H1 (cell line): ENCODE measurements at regions not wholly inside any gene's neighbourhood (a gene's known extent, or its start where the extent isn't known, plus 50 kb on each side); places are given as distances from the start of the nearest gene placed in this dataset.

Source experiments
- CTCF ChIA-PET: fragments of 300-600 bp; sonication (Branson Sonifier 250); formaldehyde crosslinking; loops from one replicate; lab custom pipeline; 2021; ENCODE audit not compliant: partially characterized antibody; lab: Charles Lee
- POLR2A ChIA-PET: fragments of 300-600 bp; sonication (Branson Sonifier 250); formaldehyde crosslinking; loops from one replicate; lab custom pipeline; 2021; ENCODE audit warnings: inconsistent platforms; ENCODE audit not compliant: partially characterized antibody; lab: Charles Lee
- DNase-seq, 2 experiments: peaks; one replicate each; pipeline versions ENCODE4 v3.0.0 to v3.0.0-alpha.2; 2010 to 2022; ENCODE audit warnings: low spot score in 2 of 2, low read depth in 1 of 2, mixed read lengths in 1 of 2
- FAIRE-seq: peaks from 2 replicates; lab custom pipeline; 2011; peaks lifted over from hg19 to GRCh38; lab: Jason Lieb, UNC
- H2AFZ ChIP-seq: 2 replicates; pipeline ENCODE4 v1.8.1; 2012; ENCODE audit warnings: low read length, inconsistent platforms
- H2AK5ac ChIP-seq: 2 replicates; pipeline ENCODE4 v1.6.1; 2013; ENCODE audit warnings: low read depth, low read length
- H2BK120ac ChIP-seq: replicated peaks from 2 replicates; pipeline ENCODE3; 2013; ENCODE audit warnings: low read depth, low read length, inconsistent platforms
- H2BK12ac ChIP-seq: 2 replicates; pipeline ENCODE4 v1.6.1; 2013; ENCODE audit warnings: low read depth, low read length
- H2BK15ac ChIP-seq: 2 replicates; pipeline ENCODE4 v1.6.1; 2013; ENCODE audit warnings: low read length
- H2BK20ac ChIP-seq: 2 replicates; pipeline ENCODE4 v1.6.1; 2013; ENCODE audit warnings: low read length
- H2BK5ac ChIP-seq: 2 replicates; pipeline ENCODE4 v1.6.1; 2013; ENCODE audit warnings: low read depth, low read length
- H3K14ac ChIP-seq: 2 replicates; pipeline ENCODE4 v1.6.1; 2013; ENCODE audit warnings: inconsistent platforms; ENCODE audit not compliant: insufficient read length
- H3K18ac ChIP-seq: 2 replicates; pipeline ENCODE4 v1.6.1; 2013; ENCODE audit warnings: low read length; ENCODE audit errors: extremely low read depth
- H3K23ac ChIP-seq: 2 replicates; pipeline ENCODE4 v1.6.1; 2013; ENCODE audit warnings: inconsistent platforms; ENCODE audit not compliant: insufficient read length
- H3K23me2 ChIP-seq: 2 replicates; pipeline ENCODE4 v1.6.1; 2013; ENCODE audit warnings: low read depth, low read length
- H3K27ac ChIP-seq: 2 replicates; pipeline ENCODE4 v1.6.1; 2011; ENCODE audit warnings: low read depth, low read length, inconsistent platforms
- H3K27me3 ChIP-seq, 4 experiments: replicated peaks in 1 of 4; 1 replicate in 1 of 4; 2 replicates in 3 of 4; pipeline versions ENCODE4 v1.6.1 to v1.8.1; 2011 to 2013; ENCODE audit warnings: low read length in 3 of 4, mild to moderate bottlenecking in 3 of 4, inconsistent platforms in 2 of 4, mixed read lengths in 2 of 4, moderate library complexity in 1 of 4; ENCODE audit not compliant: control insufficient read depth in 3 of 4, insufficient read depth in 3 of 4; ENCODE audit errors: extremely low read depth in 1 of 4
- H3K36me3 ChIP-seq, 4 experiments: 2 replicates each; pipeline versions ENCODE4 v1.6.1 to v1.8.1; 2011 to 2013; ENCODE audit warnings: mild to moderate bottlenecking in 4 of 4, low read length in 3 of 4, moderate library complexity in 2 of 4, control low read depth in 1 of 4, inconsistent platforms in 1 of 4; ENCODE audit not compliant: insufficient read depth in 4 of 4, control insufficient read depth in 2 of 4
- H3K4ac ChIP-seq: replicated peaks from 2 replicates; pipeline ENCODE3; 2013; ENCODE audit warnings: low read length, low read depth, mixed read lengths, inconsistent platforms; ENCODE audit not compliant: insufficient read length
- H3K4me1 ChIP-seq, 4 experiments: replicated peaks in 1 of 4; 1 replicate in 1 of 4; 2 replicates in 3 of 4; pipeline versions ENCODE4 v1.6.1 to v1.8.1; 2011 to 2013; ENCODE audit warnings: low read length in 3 of 4, inconsistent platforms in 2 of 4, mixed read lengths in 1 of 4; ENCODE audit not compliant: insufficient read depth in 4 of 4, control insufficient read depth in 3 of 4
- H3K4me2 ChIP-seq, 2 experiments: 2 replicates each; pipeline versions ENCODE4 v1.6.1 to v1.8.1; 2011 to 2013; ENCODE audit warnings: low read depth in 2 of 2, low read length in 2 of 2, control low read depth in 1 of 2, inconsistent platforms in 1 of 2, mild to moderate bottlenecking in 1 of 2; ENCODE audit not compliant: insufficient read depth in 1 of 2
- H3K4me3 ChIP-seq, 4 experiments: fragments of 200-600, 300-600 bp in 1 of 4; sonication (generic), shearing (Covaris generic), sonication (Bioruptor Twin) in 1 of 4; 2 replicates each; pipeline versions ENCODE4 v1.5.1 to v1.8.1; 2011 to 2016; ENCODE audit warnings: low read length in 4 of 4, low read depth in 3 of 4, control low read depth in 2 of 4, inconsistent platforms in 2 of 4, mild to moderate bottlenecking in 2 of 4, mixed read lengths in 1 of 4, moderate library complexity in 1 of 4; ENCODE audit not compliant: insufficient read depth in 2 of 4; ENCODE audit errors: extremely low read depth in 1 of 4
- H3K56ac ChIP-seq: replicated peaks from 2 replicates; pipeline ENCODE3; 2013; ENCODE audit warnings: low read depth, mild to moderate bottlenecking, mixed read lengths, low read length, inconsistent platforms; ENCODE audit not compliant: insufficient read length
- H3K79me1 ChIP-seq: 2 replicates; pipeline ENCODE4 v1.6.1; 2013; ENCODE audit warnings: low read depth, low read length, control low read depth
- H3K79me2 ChIP-seq, 2 experiments: 2 replicates each; pipeline versions ENCODE4 v1.6.1 to v1.8.1; 2012 to 2013; ENCODE audit warnings: low read length in 2 of 2, mild to moderate bottlenecking in 2 of 2, inconsistent platforms in 1 of 2; ENCODE audit not compliant: insufficient read depth in 2 of 2, control insufficient read depth in 1 of 2
- H3K9ac ChIP-seq, 4 experiments: replicated peaks in 1 of 4; 1 replicate in 1 of 4; 2 replicates in 3 of 4; pipeline versions ENCODE4 v1.6.1 to v1.8.1; 2011 to 2013; ENCODE audit warnings: low read depth in 3 of 4, low read length in 3 of 4, control low read depth in 2 of 4, mild to moderate bottlenecking in 2 of 4, moderate library complexity in 2 of 4, inconsistent platforms in 1 of 4; ENCODE audit errors: extremely low read depth in 1 of 4
- H3K9me3 ChIP-seq, 2 experiments: 2 replicates each; pipeline versions ENCODE4 v1.6.1 to v1.8.1; 2012 to 2013; ENCODE audit warnings: mild to moderate bottlenecking in 2 of 2, moderate library complexity in 2 of 2, control low read depth in 1 of 2, inconsistent platforms in 1 of 2, low read depth in 1 of 2, low read length in 1 of 2, mixed read lengths in 1 of 2; ENCODE audit not compliant: insufficient read depth in 2 of 2
- H4K20me1 ChIP-seq, 2 experiments: replicated peaks in 1 of 2; 2 replicates each; pipeline versions ENCODE3 to v1.8.1; 2011 to 2013; ENCODE audit warnings: inconsistent platforms in 2 of 2, low read length in 2 of 2, mild to moderate bottlenecking in 1 of 2; ENCODE audit not compliant: insufficient read depth in 2 of 2, control insufficient read depth in 1 of 2
- H4K5ac ChIP-seq: 2 replicates; pipeline ENCODE4 v1.6.1; 2013; ENCODE audit warnings: low read length, low read depth, mixed read lengths, inconsistent platforms; ENCODE audit not compliant: insufficient read length
- H4K8ac ChIP-seq: 2 replicates; pipeline ENCODE4 v1.8.0; 2013; ENCODE audit warnings: mild to moderate bottlenecking, moderate library complexity, low read length, inconsistent platforms; ENCODE audit not compliant: insufficient read depth; ENCODE audit errors: extremely low read depth
- H4K91ac ChIP-seq: replicated peaks from 2 replicates; pipeline ENCODE3; 2013; ENCODE audit warnings: low read length, mixed read lengths, inconsistent platforms; ENCODE audit not compliant: insufficient read length
- CTCF ChIP-seq, 3 experiments: IDR thresholded peaks; 1 replicate in 2 of 3; 2 replicates in 1 of 3; pipeline versions ENCODE4 v1.5.1 to v1.6.1; 2011; ENCODE audit warnings: low read length in 3 of 3, mild to moderate bottlenecking in 3 of 3, inconsistent platforms in 2 of 3, low read depth in 1 of 3, moderate library complexity in 1 of 3; ENCODE audit not compliant: insufficient read depth in 1 of 3; ENCODE audit errors: control extremely low read depth in 1 of 3
- EGR1 ChIP-seq: IDR thresholded peaks from 2 replicates; pipeline ENCODE4 v1.6.1; 2011; ENCODE audit warnings: low read depth, low read length, borderline replicate concordance
- EZH2 ChIP-seq: fragments of 200-600 bp; sonication (generic); IDR thresholded peaks from 2 replicates; pipeline ENCODE4 v1.7.1; 2012; ENCODE audit warnings: low read depth, mild to moderate bottlenecking, moderate library complexity, low read length, inconsistent platforms; ENCODE audit not compliant: severe bottlenecking
- GTF2F1 ChIP-seq: IDR thresholded peaks from 2 replicates; pipeline ENCODE4 v1.6.1; 2012; ENCODE audit warnings: low read depth, low read length, improper control_type of control experiment, borderline replicate concordance
- PHF8 ChIP-seq: fragments of 200-600 bp; sonication (generic); conservative IDR thresholded peaks from 2 replicates; pipeline ENCODE4 v1.7.1; 2012; ENCODE audit warnings: low read depth, mild to moderate bottlenecking, inconsistent platforms, low read length, moderate library complexity
- RAD21 ChIP-seq, 2 experiments: IDR thresholded peaks in 1 of 2; conservative IDR thresholded peaks in 1 of 2; 2 replicates each; pipeline ENCODE4 v1.6.1; 2011; ENCODE audit warnings: low read depth in 2 of 2, low read length in 2 of 2, improper control_type of control experiment in 1 of 2, inconsistent platforms in 1 of 2, mild to moderate bottlenecking in 1 of 2, moderate library complexity in 1 of 2
- SP1 ChIP-seq: IDR thresholded peaks from 2 replicates; pipeline ENCODE4 v1.6.1; 2011; ENCODE audit warnings: low read depth, low read length
- TAF7 ChIP-seq: optimal IDR thresholded peaks from 2 replicates; pipeline ENCODE3; 2011; ENCODE audit warnings: low read depth, mild to moderate bottlenecking, inconsistent platforms, low read length, moderate library complexity, borderline replicate concordance
- WGBS, 2 experiments: shearing (Covaris generic) in 1 of 2; methylation state at CpG; one replicate each; pipeline versions ENCODE4 v1.1.6 to v1.1.7; 2013 to 2015; ENCODE audit warnings: low lambda C conversion rate in 2 of 2, mixed read lengths in 2 of 2, inconsistent platforms in 1 of 2, low coverage in 1 of 2, missing lambda C conversion rate in 1 of 2; ENCODE audit not compliant: insufficient replicate concordance in 2 of 2, insufficient coverage in 1 of 2, insufficient read length in 1 of 2; ENCODE audit errors: extremely low coverage in 1 of 2, missing lambda C conversion rate in 1 of 2; 5-methylcytosine and 5-hydroxymethylcytosine counted together

- H3K4me2 ChIP-seq: peak overlapping the region in 1 of 2 experiments; percentile 21; a peak in 2 of 4 replicates
- no peak overlapping the region for H2BK5ac ChIP-seq
- ChIA-PET CTCF (interaction anchor here (0.6 to 3.0 kb wide), 35 partner anchors 10 to 571 kb away, joined by 3 to 36 read pairs (median 3); partner anchors contain the start of gene ARGLU1), POLR2A (interaction anchor here (0.9 to 1.7 kb wide), 2 partner anchors 52 to 54 kb away, joined by 3 to 5 read pairs; partner anchors contain the start of gene ARGLU1)
- no peak overlapping the region for H4K91ac ChIP-seq
- 41% methylated on average over 10 of the region's 10 CpGs; no CpG with 5 or more reads in 1 of the 2 experiments for WGBS, 2 experiments
- no peak overlapping the region for H2BK20ac ChIP-seq
- no peaks in the 10 kb centered on the region for H3K9me3 ChIP-seq
- H2BK120ac ChIP-seq: no peak overlapping the region
- no peaks in the 10 kb centered on the region for H4K20me1 ChIP-seq
- no peak overlapping the region for H3K14ac ChIP-seq
- H3K56ac ChIP-seq: no peak overlapping the region
- 0 out of 2 replicates have a peak overlapping the region, but pooled peaks have one; percentile 43 for H3K18ac ChIP-seq
- H2BK15ac ChIP-seq: no peak overlapping the region
- no peaks in the 10 kb centered on the region for H3K79me1 ChIP-seq
- no peak overlapping the region for H4K8ac ChIP-seq
- H3K4me3 ChIP-seq: no peak overlapping the region
- H2AK5ac ChIP-seq: no peak overlapping the region
- FAIRE-seq (no peak), DNase-seq (peak in 1 of 2 experiments; percentile 17)
- no peak overlapping the region for H3K4ac ChIP-seq
- no peaks in the 10 kb centered on the region for H3K36me3 ChIP-seq
- H3K23me2 ChIP-seq: no peaks in the 10 kb centered on the region
- H3K9ac ChIP-seq: no peak overlapping the region
- H3K27me3 ChIP-seq: no peaks in the 10 kb centered on the region
- no peak overlapping the region for H2BK12ac ChIP-seq
- H3K27ac ChIP-seq: no peak overlapping the region
- no peaks in the 10 kb centered on the region; a peak in 1 of 7 replicates for H3K4me1 ChIP-seq
- no peaks in the 10 kb centered on the region for H3K79me2 ChIP-seq
- no peak overlapping the region for H2AFZ ChIP-seq
- no peak overlapping the region for H3K23ac ChIP-seq
- H4K5ac ChIP-seq: no peak overlapping the region
- TF ChIP-seq GTF2F1 (no peak), CTCF (IDR thresholded peaks at IDR 0.05; ENCODE audit: control extremely low read depth in 1 of 3, insufficient read depth in 1 of 3, low read depth in 1 of 3, low read length in 3 of 3) (peak; percentile 52 to 80 (median 68)), PHF8 (no peak), EZH2 (no peak), EGR1 (no peak), RAD21 (IDR thresholded peaks at IDR 0.05 in 1 of 2, conservative IDR thresholded peaks at IDR 0.05 in 1 of 2; ENCODE audit: low read depth in 2 of 2, low read length in 2 of 2) (peak; percentile 73 to 82), SP1 (no peak), TAF7 (no peak)
Measured at GRCh38 chr13:106619688-106620555, 52.0 kb upstream of the ARGLU1 start.
